ENCODE measurements at regions not wholly inside any gene's neighbourhood (a gene's known extent, or its start where the extent isn't known, plus 50 kb on each side); places are given as distances from the start of the nearest gene placed in this dataset.

GRCh38 chr4:187921946-187922623 is 73.5 kb upstream of the ZFP42 start:
- Histone ChIP-seq H3K4me2 (ENCODE audit: control insufficient read depth, extremely low read depth, insufficient read depth, low read depth, low read length) (no peak overlapping the region), H3K36me3 (ENCODE audit: control insufficient read depth in 2 of 2, extremely low read depth in 1 of 2, insufficient read depth in 2 of 2, low read length in 2 of 2) (no peaks in the 10 kb centered on the region), H3K79me2 (ENCODE audit: control insufficient read depth, insufficient read depth, low read length) (no peaks in the 10 kb centered on the region), H3K9ac (ENCODE audit: control insufficient read depth, extremely low read depth, insufficient read depth, low read length) (no peak overlapping the region), H3K9me1 (ENCODE audit: control insufficient read depth, extremely low read depth, insufficient read depth, low read length) (no peaks in the 10 kb centered on the region), H2AFZ (ENCODE audit: control insufficient read depth, low read length) (no peak overlapping the region), H3K27me3 (ENCODE audit: control insufficient read depth, extremely low read depth, insufficient read depth, low read length) (no peaks in the 10 kb centered on the region), H4K20me1 (ENCODE audit: control insufficient read depth, extremely low read depth, insufficient read depth, low read length) (no peaks in the 10 kb centered on the region), H3K4me1 (ENCODE audit: control insufficient read depth, extremely low read depth, insufficient read depth, low read length) (no peaks in the 10 kb centered on the region), H3K4me3 (ENCODE audit: control insufficient read depth in 2 of 3, extremely low read depth in 1 of 3, insufficient read depth in 2 of 3, low read depth in 1 of 3, low read length in 3 of 3) (no peak overlapping the region), H3K27ac (ENCODE audit: control insufficient read depth, insufficient read depth, low read length) (no peak overlapping the region), H3K9me3 (ENCODE audit: control insufficient read depth, low read depth, low read length) (no peaks in the 10 kb centered on the region)
- FAIRE-seq (no peak), DNase-seq (ENCODE audit: low read depth, low spot score) (no peak)
- no peak for TF ChIP-seq CTCF (optimal IDR thresholded peaks at IDR 0.05 in 1 of 3, IDR thresholded peaks at IDR 0.05 in 1 of 3, conservative IDR thresholded peaks at IDR 0.05 in 1 of 3; ENCODE audit: extremely low read depth in 1 of 3, insufficient read depth in 2 of 3, low read length in 3 of 3)
- no peak for TF ChIP-seq EZH2 (IDR thresholded peaks at IDR 0.05; ENCODE audit: low read length)
- dilution Hi-C loops (cut with MboI; ENCODE audit: extremely low pct_ligation_motif_present, low sequenced_read_pairs): no loop called here

GRCh38 chr4:187929024-187929423 is 66.5 kb upstream of the ZFP42 start:
- H3K4me2 ChIP-seq (ENCODE audit: control insufficient read depth, extremely low read depth, insufficient read depth, low read depth, low read length): no peak overlapping the region
- no peak overlapping the region for H3K4me3 ChIP-seq (ENCODE audit: control insufficient read depth in 2 of 3, extremely low read depth in 1 of 3, insufficient read depth in 2 of 3, low read depth in 1 of 3, low read length in 3 of 3)
- dilution Hi-C loops (cut with MboI; ENCODE audit: extremely low pct_ligation_motif_present, low sequenced_read_pairs): no loop called here
- TF ChIP-seq EZH2 (IDR thresholded peaks at IDR 0.05; ENCODE audit: low read length) (no peak), CTCF (optimal IDR thresholded peaks at IDR 0.05 in 1 of 3, IDR thresholded peaks at IDR 0.05 in 1 of 3, conservative IDR thresholded peaks at IDR 0.05 in 1 of 3; ENCODE audit: extremely low read depth in 1 of 3, insufficient read depth in 2 of 3, low read length in 3 of 3) (no peak)
- no peaks in the 10 kb centered on the region for H4K20me1 ChIP-seq (ENCODE audit: control insufficient read depth, extremely low read depth, insufficient read depth, low read length)
- no peaks in the 10 kb centered on the region for H3K79me2 ChIP-seq (ENCODE audit: control insufficient read depth, insufficient read depth, low read length)
- H3K4me1 ChIP-seq (ENCODE audit: control insufficient read depth, extremely low read depth, insufficient read depth, low read length): no peaks in the 10 kb centered on the region
- no peaks in the 10 kb centered on the region for H3K36me3 ChIP-seq (ENCODE audit: control insufficient read depth in 2 of 2, extremely low read depth in 1 of 2, insufficient read depth in 2 of 2, low read length in 2 of 2)
- H3K27ac ChIP-seq (ENCODE audit: control insufficient read depth, insufficient read depth, low read length): no peak overlapping the region
- FAIRE-seq (no peak), DNase-seq (ENCODE audit: low read depth, low spot score) (no peak)
- no peak overlapping the region for H3K9ac ChIP-seq (ENCODE audit: control insufficient read depth, extremely low read depth, insufficient read depth, low read length)
- H3K27me3 ChIP-seq (ENCODE audit: control insufficient read depth, extremely low read depth, insufficient read depth, low read length): no peaks in the 10 kb centered on the region
- no peaks in the 10 kb centered on the region for H3K9me3 ChIP-seq (ENCODE audit: control insufficient read depth, low read depth, low read length)
- H3K9me1 ChIP-seq (ENCODE audit: control insufficient read depth, extremely low read depth, insufficient read depth, low read length): no peaks in the 10 kb centered on the region
- no peak overlapping the region for H2AFZ ChIP-seq (ENCODE audit: control insufficient read depth, low read length)
